CD14-positive monocyte (primary cell): ENCODE measurements at regions not wholly inside any gene's neighbourhood (a gene's known extent, or its start where the extent isn't known, plus 50 kb on each side); places are given as distances from the start of the nearest gene placed in this dataset.

Experiments
- DNase-seq, 3 donors: peaks; one replicate each; pipeline ENCODE4 v3.0.0-alpha.2; 2011 to 2022
- H2AFZ ChIP-seq: 2 replicates; pipeline ENCODE4 v1.6.0; 2012; ENCODE audit warnings: mild to moderate bottlenecking, low read depth, low read length, inconsistent platforms; ENCODE audit not compliant: insufficient read depth, poor library complexity, severe bottlenecking
- H3K27ac ChIP-seq, 2 donors: 1 replicate in 1 of 2; 2 replicates in 1 of 2; pipeline ENCODE4 v1.5.1; 2012 to 2013; ENCODE audit warnings: low read length in 2 of 2, control low read depth in 1 of 2, inconsistent platforms in 1 of 2, low read depth in 1 of 2, mild to moderate bottlenecking in 1 of 2
- H3K27me3 ChIP-seq, 2 donors: one replicate each; pipeline versions ENCODE4 v1.6.0 to v1.6.1; 2011 to 2013; ENCODE audit warnings: low read length in 2 of 2; ENCODE audit not compliant: control insufficient read depth in 2 of 2, insufficient read depth in 2 of 2
- H3K36me3 ChIP-seq, 2 donors: replicated peaks in 1 of 2; 1 replicate in 1 of 2; 2 replicates in 1 of 2; pipeline versions ENCODE4 v1.5.1 to v1.6.1; 2012 to 2013; ENCODE audit warnings: low read length in 2 of 2, control low read depth in 1 of 2, inconsistent platforms in 1 of 2, mild to moderate bottlenecking in 1 of 2; ENCODE audit not compliant: insufficient read depth in 2 of 2, control insufficient read depth in 1 of 2
- H3K4me1 ChIP-seq, 2 donors: 1 replicate in 1 of 2; 2 replicates in 1 of 2; pipeline versions ENCODE4 v1.5.1 to v1.6.1; 2012 to 2013; ENCODE audit warnings: low read length in 2 of 2, control low read depth in 1 of 2, inconsistent platforms in 1 of 2, mild to moderate bottlenecking in 1 of 2, moderate library complexity in 1 of 2; ENCODE audit not compliant: insufficient read depth in 2 of 2, control insufficient read depth in 1 of 2
- H3K4me2 ChIP-seq: replicated peaks from 2 replicates; pipeline ENCODE3; 2012; ENCODE audit warnings: low read length, moderate library complexity, mild to moderate bottlenecking; ENCODE audit not compliant: poor library complexity, severe bottlenecking; ENCODE audit errors: extremely low read depth
- H3K4me3 ChIP-seq, 3 experiments: fragments of 200-600 bp in 1 of 3; sonication (generic) in 1 of 3; replicated peaks in 1 of 3; 1 replicate in 2 of 3; 2 replicates in 1 of 3; pipeline ENCODE4 v1.5.1; 2011 to 2013; ENCODE audit warnings: low read length in 3 of 3, mild to moderate bottlenecking in 3 of 3, control low read depth in 2 of 3, low read depth in 2 of 3, inconsistent platforms in 1 of 3, moderate library complexity in 1 of 3
- H3K79me2 ChIP-seq: 2 replicates; pipeline ENCODE4 v1.6.0; 2012; ENCODE audit warnings: mild to moderate bottlenecking, control low read depth, inconsistent platforms, low read length, moderate library complexity; ENCODE audit not compliant: insufficient read depth
- H3K9ac ChIP-seq: 2 replicates; pipeline ENCODE4 v1.6.0; 2017; ENCODE audit warnings: low read length, mild to moderate bottlenecking; ENCODE audit not compliant: insufficient read depth, poor library complexity, severe bottlenecking
- H3K9me3 ChIP-seq, 2 donors: replicated peaks in 1 of 2; 1 replicate in 1 of 2; 2 replicates in 1 of 2; pipeline versions ENCODE4 v1.5.1 to v1.6.1; 2012 to 2013; ENCODE audit warnings: low read length in 2 of 2, control low read depth in 1 of 2; ENCODE audit not compliant: control insufficient read depth in 1 of 2, insufficient read depth in 1 of 2
- H4K20me1 ChIP-seq: 2 replicates; pipeline ENCODE4 v1.6.0; 2012; ENCODE audit warnings: mild to moderate bottlenecking, low read length, control low read depth, moderate library complexity; ENCODE audit not compliant: insufficient read depth
- H3K27ac Mint-ChIP-seq, 7 donors: one replicate each; pipeline ENCODE4 v1.8.0; 2020; ENCODE audit warnings: mild to moderate bottlenecking in 7 of 7, mixed read lengths in 7 of 7, moderate library complexity in 6 of 7, inconsistent platforms in 2 of 7
- H3K27me3 Mint-ChIP-seq, 3 donors: one replicate each; pipeline ENCODE4 v1.8.0; 2021 to 2022; ENCODE audit warnings: low read depth in 3 of 3, mild to moderate bottlenecking in 3 of 3, mixed read lengths in 3 of 3, moderate library complexity in 3 of 3, inconsistent platforms in 1 of 3
- H3K36me3 Mint-ChIP-seq, 2 donors: one replicate each; pipeline ENCODE4 v1.8.0; 2020; ENCODE audit warnings: mixed read lengths in 2 of 2, inconsistent platforms in 1 of 2, mild to moderate bottlenecking in 1 of 2
- H3K4me1 Mint-ChIP-seq: one replicate; pipeline ENCODE4 v1.8.0; 2020; ENCODE audit warnings: mild to moderate bottlenecking, mixed read lengths
- H3K4me3 Mint-ChIP-seq, 2 donors: one replicate each; pipeline ENCODE4 v1.8.0; 2020; ENCODE audit warnings: mild to moderate bottlenecking in 2 of 2, mixed read lengths in 2 of 2, moderate library complexity in 1 of 2
- H3K9me3 Mint-ChIP-seq, 7 donors: one replicate each; pipeline ENCODE4 v1.8.0; 2020 to 2022; ENCODE audit warnings: mixed read lengths in 7 of 7, mild to moderate bottlenecking in 6 of 7, moderate library complexity in 6 of 7, inconsistent platforms in 2 of 7
- CTCF ChIP-seq: fragments of 200-600 bp; IDR thresholded peaks from one replicate; pipeline ENCODE4 v1.8.0; 2022; ENCODE audit warnings: antibody characterized with exemption, mild to moderate bottlenecking
- WGBS: methylation state at CpG from one replicate; pipeline ENCODE4 v1.1.5; 2013; ENCODE audit warnings: missing lambda C conversion rate; ENCODE audit not compliant: insufficient coverage; 5-methylcytosine and 5-hydroxymethylcytosine counted together
- intact Hi-C, 2 donors: fragments of 100-400 bp; cut with micrococcal nuclease; formaldehyde crosslinking; loops; one replicate each; pipeline versions ENCODE4 v1.15.0 to v1.15.1; 2023

- Histone ChIP-seq H3K4me1 (no peaks in the 10 kb centered on the region), H3K4me2 (no peak overlapping the region), H3K4me3 (no peak overlapping the region), H3K9me3 (peaks cover 68 to 84% of the 10 kb centered on the region in 2 donors), H3K36me3 (no peaks in the 10 kb centered on the region), H3K27me3 (no peaks in the 10 kb centered on the region), H2AFZ (no peak overlapping the region), H3K79me2 (no peaks in the 10 kb centered on the region), H3K27ac (no peak overlapping the region), H3K9ac (no peak overlapping the region), H4K20me1 (no peaks in the 10 kb centered on the region)
- no peak for DNase-seq
- peaks cover 9 to 62% (median 37%) of the 10 kb centered on the region in 7 donors for H3K9me3 Mint-ChIP-seq
- no peaks in the 10 kb centered on the region for H3K4me1 Mint-ChIP-seq
- intact Hi-C loops, result no loop called here
- no peak overlapping the region for H3K4me3 Mint-ChIP-seq
- no peaks in the 10 kb centered on the region for H3K36me3 Mint-ChIP-seq
- WGBS, result 85% methylated on average over 4 of the region's 4 CpGs
- no peaks in the 10 kb centered on the region for H3K27me3 Mint-ChIP-seq
- no peak overlapping the region for H3K27ac Mint-ChIP-seq
- TF ChIP-seq CTCF, result no peak
Measured at GRCh38 chr19:28044477-28044876, 1168.5 kb downstream of the UQCRFS1 start.

GRCh38 chr19:28042516-28042915, 1170.4 kb downstream of the UQCRFS1 start:
- Histone ChIP-seq H3K9ac (no peak overlapping the region), H3K27me3 (no peaks in the 10 kb centered on the region), H3K4me2 (no peak overlapping the region), H3K9me3 (peaks cover 52 to 75% of the 10 kb centered on the region in 2 donors), H3K36me3 (no peaks in the 10 kb centered on the region), H2AFZ (no peak overlapping the region), H3K27ac (no peak overlapping the region), H4K20me1 (no peaks in the 10 kb centered on the region), H3K4me3 (no peak overlapping the region), H3K4me1 (no peaks in the 10 kb centered on the region), H3K79me2 (no peaks in the 10 kb centered on the region)
- DNase-seq, result no peak
- no peak overlapping the region for H3K4me3 Mint-ChIP-seq
- peaks cover 9 to 56% (median 31%) of the 10 kb centered on the region in 7 donors for H3K9me3 Mint-ChIP-seq
- no peaks in the 10 kb centered on the region for H3K36me3 Mint-ChIP-seq
- TF ChIP-seq CTCF, result no peak
- WGBS, result 100% methylated on average over 2 of the region's 4 CpGs
- no peaks in the 10 kb centered on the region for H3K27me3 Mint-ChIP-seq
- intact Hi-C loops, result no loop called here
- no peaks in the 10 kb centered on the region for H3K4me1 Mint-ChIP-seq
- no peak overlapping the region for H3K27ac Mint-ChIP-seq
